ENCODE measurements at regions not wholly inside any gene's neighbourhood (a gene's known extent, or its start where the extent isn't known, plus 50 kb on each side); places are given as distances from the start of the nearest gene placed in this dataset.

DNA sequence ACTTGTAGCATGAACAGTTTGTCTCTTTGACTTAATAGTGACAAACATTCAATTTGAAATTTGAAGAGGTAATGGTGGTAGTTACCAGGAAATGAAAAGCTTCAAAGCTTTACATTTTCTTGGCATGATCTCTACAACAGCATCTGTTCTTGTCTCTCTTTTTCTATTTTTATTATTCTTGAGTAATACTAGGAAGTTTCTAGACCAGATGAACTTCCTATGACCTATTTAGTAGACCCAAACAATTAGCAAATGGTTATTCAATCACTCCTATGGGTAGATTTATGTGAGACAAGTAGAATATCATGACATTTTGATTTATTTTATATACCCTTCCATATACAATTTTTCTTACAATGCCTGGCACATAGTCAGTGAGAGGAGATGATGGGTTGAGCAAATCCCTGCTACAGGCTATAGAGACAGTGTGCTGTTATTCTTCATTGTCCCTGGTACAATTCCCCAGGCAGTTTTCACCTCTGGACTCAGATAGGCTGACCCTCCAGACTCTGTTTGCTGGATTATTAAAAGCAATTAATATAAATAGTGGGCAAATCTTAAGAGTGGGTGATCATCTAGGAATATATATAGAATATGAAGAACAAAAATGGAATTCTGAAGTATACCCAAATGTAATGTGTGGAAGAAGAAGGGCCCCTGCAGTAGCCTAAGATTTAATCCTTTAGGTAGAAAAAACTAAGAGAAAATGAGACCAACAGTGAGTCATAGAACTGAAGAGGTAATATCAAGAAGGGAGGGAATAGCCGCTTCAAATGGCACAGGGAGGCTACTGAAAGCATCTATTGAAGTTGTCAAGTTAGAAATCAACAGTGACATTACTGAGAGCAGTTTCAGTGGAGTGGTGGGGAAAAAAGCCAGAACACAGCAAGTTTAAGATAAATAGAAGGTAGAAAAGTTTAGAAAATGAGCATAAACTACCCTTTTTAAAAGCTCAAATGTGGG is 512.0 kb downstream of the FOXG1 start:
- TF ChIP-seq POLR2A (IDR thresholded peaks at IDR 0.05; ENCODE audit: low read length) (no peak), GATA1 (IDR thresholded peaks at IDR 0.05; ENCODE audit: low read depth, low read length) (no peak)
